Head of caudate nucleus (tissue), 42 donors: ENCODE measurements at regions not wholly inside any gene's neighbourhood (a gene's known extent, or its start where the extent isn't known, plus 50 kb on each side); places are given as distances from the start of the nearest gene placed in this dataset.
"Not testable (repeated sequence)": the region's sequence is repeated elsewhere in the genome, so short reads cannot be mapped to it uniquely, and the experiment has no call there.

Experiments used
- DNase-seq, 42 donors: peaks; one replicate each; pipeline versions ENCODE4 v3.0.0 to v3.0.0-alpha.2; 2020 to 2021; ENCODE audit warnings: mixed read lengths in 7 of 42
- intact Hi-C: fragments of 100-400 bp; cut with DNase I; formaldehyde crosslinking; loops from one replicate; pipeline ENCODE4 v1.15.0; 2022

- DNase-seq = no peak
- intact Hi-C loops = no loop called here
These were observed 95.6 kb upstream of the ADAMTS5 start for GRCh38 chr21:27062443-27062842.

GRCh38 chr21:27061770-27062169, 94.9 kb upstream of the ADAMTS5 start:
- DNase-seq = no peak
- intact Hi-C loops = no loop called here

GRCh38 chr21:27060190-27060589, 93.3 kb upstream of the ADAMTS5 start:
- intact Hi-C loops = no loop called here
- no peak for DNase-seq

- intact Hi-C loops = no loop called here
- DNase-seq = no peak
These were observed 92.1 kb upstream of the ADAMTS5 start for GRCh38 chr21:27058673-27059605.

- intact Hi-C loops = no loop called here
- no peak for DNase-seq
These were observed 91.1 kb upstream of the ADAMTS5 start for GRCh38 chr21:27057997-27058396.

GRCh38 chr21:27047658-27048314, 80.9 kb upstream of the ADAMTS5 start:
- intact Hi-C loops = no loop called here
- DNase-seq = no peak

GRCh38 chr21:27047283-27047657, 80.4 kb upstream of the ADAMTS5 start:
- DNase-seq = no peak
- intact Hi-C loops = no loop called here

- DNase-seq = no peak
- intact Hi-C loops = no loop called here
These were observed 78.5 kb upstream of the ADAMTS5 start for GRCh38 chr21:27045281-27045985.

- intact Hi-C loops = no loop called here
- DNase-seq = no peak
These were observed 76.5 kb upstream of the ADAMTS5 start for GRCh38 chr21:27043377-27043776.

GRCh38 chr21:27040738-27041469, 74.0 kb upstream of the ADAMTS5 start:
- intact Hi-C loops = no loop called here
- no peak for DNase-seq

- intact Hi-C loops = no loop called here
- no peak for DNase-seq
These were observed 69.9 kb upstream of the ADAMTS5 start for GRCh38 chr21:27036736-27037301.

- DNase-seq = no peak
- intact Hi-C loops = no loop called here
These were observed 68.9 kb upstream of the ADAMTS5 start for GRCh38 chr21:27035791-27036190.

- DNase-seq = no peak
- intact Hi-C loops = no loop called here
These were observed 67.9 kb upstream of the ADAMTS5 start for GRCh38 chr21:27034796-27035195.

- peak in 1 of 42 donors; percentile 1 for DNase-seq
- intact Hi-C loops = no loop called here
These were observed 66.6 kb upstream of the ADAMTS5 start for GRCh38 chr21:27033471-27033870.

- no peak for DNase-seq
- intact Hi-C loops = no loop called here
These were observed 59.6 kb upstream of the ADAMTS5 start for GRCh38 chr21:27026501-27026900.

GRCh38 chr21:27025708-27026107, 58.8 kb upstream of the ADAMTS5 start:
- intact Hi-C loops, DNase-seq: not testable (repeated sequence)

GRCh38 chr21:27024971-27025370, 58.1 kb upstream of the ADAMTS5 start:
- intact Hi-C loops = no loop called here

GRCh38 chr21:27024301-27024700, 57.4 kb upstream of the ADAMTS5 start:
- DNase-seq = no peak
- intact Hi-C loops = no loop called here

More at GRCh38 chr21:27024971-27025370, 58.1 kb upstream of the ADAMTS5 start:
- DNase-seq = no peak

- intact Hi-C loops = no loop called here
- DNase-seq = no peak
These were observed 56.3 kb upstream of the ADAMTS5 start for GRCh38 chr21:27023186-27023585.
